Astrocyte of the spinal cord (primary cell): ENCODE measurements at regions not wholly inside any gene's neighbourhood (a gene's known extent, or its start where the extent isn't known, plus 50 kb on each side); places are given as distances from the start of the nearest gene placed in this dataset.

ENCODE experiments used
- DNase-seq: peaks from one replicate; pipeline ENCODE4 v3.0.0; 2011; ENCODE audit warnings: low read depth, low spot score
- H3K4me3 ChIP-seq: 2 replicates; pipeline ENCODE4 v1.5.1; 2011; ENCODE audit warnings: low read depth, mild to moderate bottlenecking, low read length, moderate library complexity
- in situ Hi-C: cut with HindIII; loops from 2 replicates; pipeline ENCODE4 v1.10.0; 2017; ENCODE audit warnings: low sequenced_read_pairs
- TF ChIP-seq, protein P1 (sequence below): IDR thresholded peaks from 2 replicates; pipeline ENCODE4 v1.5.1; 2012; ENCODE audit warnings: low read depth, mild to moderate bottlenecking, low read length, inconsistent platforms

DNA sequence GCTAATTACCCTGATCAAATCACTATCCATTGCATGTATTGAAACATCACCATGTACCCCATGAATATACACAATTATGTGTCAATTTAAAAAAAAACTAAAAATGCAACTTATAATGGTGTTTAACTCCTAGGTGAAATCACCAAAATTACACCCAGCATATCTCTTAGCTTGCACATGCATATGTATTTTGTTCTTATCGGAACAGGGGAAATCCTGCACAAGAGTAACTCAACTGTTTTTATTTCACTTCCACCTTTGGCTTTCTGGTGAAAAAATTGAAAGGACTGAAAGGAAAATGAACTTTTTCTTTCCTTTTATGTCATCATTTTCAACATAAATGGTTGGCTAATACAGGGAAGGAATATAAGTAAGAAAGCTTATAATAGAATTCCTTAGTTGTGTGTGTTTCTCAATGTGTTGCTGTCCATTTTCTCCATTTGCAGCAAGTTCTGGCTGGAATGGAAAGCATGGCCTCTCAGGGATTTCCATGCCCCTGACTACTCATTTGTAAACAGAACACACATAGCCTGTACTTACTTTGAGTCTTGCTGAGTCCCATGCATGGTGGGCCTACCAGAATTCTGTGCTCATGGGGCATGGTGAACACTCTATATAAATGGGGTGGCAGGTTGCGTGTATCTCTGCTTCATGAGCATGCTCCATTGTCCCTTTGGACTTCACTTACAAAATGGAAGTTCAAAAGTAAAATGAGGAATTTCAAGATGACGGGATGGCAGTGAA is 462.0 kb downstream of the HS3ST3B1 start:
- DNase-seq: no peak
- H3K4me3 ChIP-seq: no peak overlapping the region
- in situ Hi-C loops: no loop called here
- TF ChIP-seq, protein P1, sequence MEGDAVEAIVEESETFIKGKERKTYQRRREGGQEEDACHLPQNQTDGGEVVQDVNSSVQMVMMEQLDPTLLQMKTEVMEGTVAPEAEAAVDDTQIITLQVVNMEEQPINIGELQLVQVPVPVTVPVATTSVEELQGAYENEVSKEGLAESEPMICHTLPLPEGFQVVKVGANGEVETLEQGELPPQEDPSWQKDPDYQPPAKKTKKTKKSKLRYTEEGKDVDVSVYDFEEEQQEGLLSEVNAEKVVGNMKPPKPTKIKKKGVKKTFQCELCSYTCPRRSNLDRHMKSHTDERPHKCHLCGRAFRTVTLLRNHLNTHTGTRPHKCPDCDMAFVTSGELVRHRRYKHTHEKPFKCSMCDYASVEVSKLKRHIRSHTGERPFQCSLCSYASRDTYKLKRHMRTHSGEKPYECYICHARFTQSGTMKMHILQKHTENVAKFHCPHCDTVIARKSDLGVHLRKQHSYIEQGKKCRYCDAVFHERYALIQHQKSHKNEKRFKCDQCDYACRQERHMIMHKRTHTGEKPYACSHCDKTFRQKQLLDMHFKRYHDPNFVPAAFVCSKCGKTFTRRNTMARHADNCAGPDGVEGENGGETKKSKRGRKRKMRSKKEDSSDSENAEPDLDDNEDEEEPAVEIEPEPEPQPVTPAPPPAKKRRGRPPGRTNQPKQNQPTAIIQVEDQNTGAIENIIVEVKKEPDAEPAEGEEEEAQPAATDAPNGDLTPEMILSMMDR: no peak

DNA sequence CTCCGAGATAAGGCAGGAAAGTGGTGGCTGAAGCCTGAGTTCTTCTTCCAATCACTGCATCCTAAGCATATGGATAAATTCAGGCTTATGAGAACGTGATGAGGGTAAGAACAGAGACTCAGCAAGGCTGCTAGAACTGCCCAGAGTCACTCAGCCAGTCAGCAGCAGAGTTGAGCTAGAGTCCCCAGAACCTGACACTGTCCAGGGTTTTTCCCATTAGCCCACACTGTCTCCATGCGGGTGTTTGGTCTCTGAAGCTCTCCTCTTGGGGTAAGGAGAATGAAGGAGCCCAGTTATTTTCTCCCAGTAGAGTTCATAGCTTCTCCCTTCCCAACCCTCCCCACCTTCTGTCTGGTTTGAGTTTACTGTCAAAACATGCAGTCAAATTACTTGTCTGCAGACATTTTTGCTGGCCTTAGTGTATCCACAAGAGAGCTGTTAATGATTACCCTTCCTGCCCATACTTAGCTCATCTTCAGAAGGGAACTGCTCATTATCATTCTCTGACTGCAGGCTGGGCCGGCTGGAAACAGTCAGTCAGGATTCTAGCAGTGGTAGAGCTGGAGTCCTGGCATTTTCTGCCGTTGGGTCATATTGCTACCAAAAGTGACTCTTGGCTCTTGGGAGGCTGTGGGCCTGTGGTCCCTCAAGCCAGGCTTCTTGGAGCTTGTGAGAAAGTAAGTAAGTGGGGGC is 460.0 kb downstream of the HS3ST3B1 start:
- TF ChIP-seq, protein P1: no peak
- in situ Hi-C loops: no loop called here
- no peak for DNase-seq

DNA sequence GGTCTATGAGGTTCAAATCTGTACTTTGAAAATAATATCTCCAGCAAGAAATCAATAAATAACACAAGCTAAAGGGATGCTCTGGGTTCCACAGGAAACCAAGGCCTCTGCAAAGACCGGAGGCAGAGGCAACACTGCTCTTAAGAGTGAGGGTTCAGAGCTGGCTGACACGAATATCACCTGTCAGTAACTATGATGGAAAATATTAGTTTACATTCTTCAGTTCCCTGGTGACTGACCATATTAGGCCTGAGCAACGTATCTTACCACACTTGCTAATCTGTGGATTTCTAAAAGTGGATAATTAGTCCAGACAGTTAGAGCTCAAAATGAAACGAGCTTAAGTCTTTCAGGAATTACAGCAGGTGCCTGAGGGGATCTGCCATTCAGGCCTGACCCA is 459.3 kb downstream of the HS3ST3B1 start:
- TF ChIP-seq, protein P1: no peak
- no peak overlapping the region for H3K4me3 ChIP-seq
- in situ Hi-C loops: no loop called here
- DNase-seq: no peak

More for the DNA sequence above, 460.0 kb downstream of the HS3ST3B1 start:
- H3K4me3 ChIP-seq: no peak overlapping the region

DNA sequence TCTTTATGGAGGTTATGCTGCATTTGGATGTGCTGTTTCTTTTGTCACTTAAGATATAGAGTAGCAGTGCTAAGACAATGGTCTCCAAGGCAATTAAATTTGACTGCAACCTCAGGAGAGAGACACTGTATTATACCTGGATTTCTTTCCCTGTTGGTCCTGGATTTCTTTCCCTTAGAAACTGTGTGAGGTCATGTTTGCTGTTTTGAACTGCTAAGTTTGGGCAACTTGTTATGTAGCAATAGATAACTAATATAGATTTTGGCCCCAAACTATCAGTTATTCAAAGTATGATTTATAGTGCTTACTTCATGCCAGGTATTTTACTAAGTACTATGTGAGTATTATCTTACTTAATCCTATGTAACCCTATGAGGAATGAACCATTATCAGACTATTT is 458.4 kb downstream of the HS3ST3B1 start:
- DNase-seq: no peak
- TF ChIP-seq, protein P1: no peak
- in situ Hi-C loops: no loop called here
- H3K4me3 ChIP-seq: no peak overlapping the region

DNA sequence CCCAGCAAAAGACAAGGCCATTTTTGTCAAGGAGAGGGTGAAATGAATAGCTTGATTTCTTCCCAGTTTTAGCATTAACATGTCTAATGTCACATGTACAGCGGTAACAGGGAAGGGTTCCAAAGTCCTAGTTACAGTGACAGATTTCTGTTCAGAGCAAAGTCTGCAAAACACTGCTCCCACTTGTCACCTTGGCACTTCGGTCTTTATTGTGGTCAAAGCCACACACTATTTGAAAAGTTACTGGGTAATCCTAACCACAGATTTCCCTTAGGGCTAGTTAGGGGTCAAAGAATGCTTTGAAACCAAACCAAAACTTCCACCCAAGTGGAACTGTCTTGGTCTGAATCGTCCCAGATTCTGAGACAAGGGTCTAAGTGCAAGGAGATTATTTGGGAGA is 455.6 kb downstream of the HS3ST3B1 start:
- H3K4me3 ChIP-seq: no peak overlapping the region
- no peak for DNase-seq
- in situ Hi-C loops: no loop called here
- TF ChIP-seq, protein P1: no peak

DNA sequence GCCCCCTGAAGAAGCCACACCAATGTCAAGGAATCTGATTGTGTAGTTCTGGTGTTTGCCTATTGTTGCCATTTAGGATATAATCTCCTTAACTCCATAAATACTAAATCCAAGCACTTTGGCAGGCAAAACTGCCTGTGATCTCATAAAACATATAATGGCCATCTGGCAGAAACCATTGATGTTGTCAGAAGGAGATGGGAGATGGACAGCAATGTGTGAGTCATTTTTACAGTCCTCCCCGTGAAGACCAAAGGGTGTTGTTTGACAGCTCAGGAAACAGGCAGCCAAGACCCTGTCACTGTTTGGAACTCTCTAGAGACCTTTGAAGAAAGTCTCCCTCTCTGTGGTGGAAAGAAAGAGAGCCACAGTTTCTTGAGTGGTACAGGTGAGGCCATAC is 454.1 kb downstream of the HS3ST3B1 start:
- in situ Hi-C loops: no loop called here
- no peak for DNase-seq

More for the DNA sequence above, 454.1 kb downstream of the HS3ST3B1 start:
- TF ChIP-seq, protein P1: no peak
- H3K4me3 ChIP-seq: no peak overlapping the region
